ENCODE measurements at regions not wholly inside any gene's neighbourhood (a gene's known extent, or its start where the extent isn't known, plus 50 kb on each side); places are given as distances from the start of the nearest gene placed in this dataset.

DNA sequence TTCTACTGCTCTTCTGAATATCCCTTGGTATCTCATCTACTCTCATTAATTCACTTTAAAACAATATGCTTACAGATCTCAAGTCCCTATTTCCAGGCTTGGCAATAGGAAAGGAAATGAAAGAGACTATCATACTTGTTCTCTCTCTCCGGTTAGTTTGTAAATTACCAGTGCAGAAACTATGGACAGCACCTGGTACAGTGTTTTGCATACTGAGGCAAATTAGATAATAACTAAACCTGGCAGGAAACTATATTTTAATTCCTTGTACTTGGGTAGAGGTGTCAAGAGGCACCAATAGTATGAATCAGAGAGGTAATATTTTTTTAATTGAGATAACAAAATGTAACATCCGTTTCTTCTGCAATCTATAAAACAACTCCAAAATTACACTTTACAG is 97.7 kb upstream of the TMEM196 start (continued):
- TF ChIP-seq, protein P1, sequence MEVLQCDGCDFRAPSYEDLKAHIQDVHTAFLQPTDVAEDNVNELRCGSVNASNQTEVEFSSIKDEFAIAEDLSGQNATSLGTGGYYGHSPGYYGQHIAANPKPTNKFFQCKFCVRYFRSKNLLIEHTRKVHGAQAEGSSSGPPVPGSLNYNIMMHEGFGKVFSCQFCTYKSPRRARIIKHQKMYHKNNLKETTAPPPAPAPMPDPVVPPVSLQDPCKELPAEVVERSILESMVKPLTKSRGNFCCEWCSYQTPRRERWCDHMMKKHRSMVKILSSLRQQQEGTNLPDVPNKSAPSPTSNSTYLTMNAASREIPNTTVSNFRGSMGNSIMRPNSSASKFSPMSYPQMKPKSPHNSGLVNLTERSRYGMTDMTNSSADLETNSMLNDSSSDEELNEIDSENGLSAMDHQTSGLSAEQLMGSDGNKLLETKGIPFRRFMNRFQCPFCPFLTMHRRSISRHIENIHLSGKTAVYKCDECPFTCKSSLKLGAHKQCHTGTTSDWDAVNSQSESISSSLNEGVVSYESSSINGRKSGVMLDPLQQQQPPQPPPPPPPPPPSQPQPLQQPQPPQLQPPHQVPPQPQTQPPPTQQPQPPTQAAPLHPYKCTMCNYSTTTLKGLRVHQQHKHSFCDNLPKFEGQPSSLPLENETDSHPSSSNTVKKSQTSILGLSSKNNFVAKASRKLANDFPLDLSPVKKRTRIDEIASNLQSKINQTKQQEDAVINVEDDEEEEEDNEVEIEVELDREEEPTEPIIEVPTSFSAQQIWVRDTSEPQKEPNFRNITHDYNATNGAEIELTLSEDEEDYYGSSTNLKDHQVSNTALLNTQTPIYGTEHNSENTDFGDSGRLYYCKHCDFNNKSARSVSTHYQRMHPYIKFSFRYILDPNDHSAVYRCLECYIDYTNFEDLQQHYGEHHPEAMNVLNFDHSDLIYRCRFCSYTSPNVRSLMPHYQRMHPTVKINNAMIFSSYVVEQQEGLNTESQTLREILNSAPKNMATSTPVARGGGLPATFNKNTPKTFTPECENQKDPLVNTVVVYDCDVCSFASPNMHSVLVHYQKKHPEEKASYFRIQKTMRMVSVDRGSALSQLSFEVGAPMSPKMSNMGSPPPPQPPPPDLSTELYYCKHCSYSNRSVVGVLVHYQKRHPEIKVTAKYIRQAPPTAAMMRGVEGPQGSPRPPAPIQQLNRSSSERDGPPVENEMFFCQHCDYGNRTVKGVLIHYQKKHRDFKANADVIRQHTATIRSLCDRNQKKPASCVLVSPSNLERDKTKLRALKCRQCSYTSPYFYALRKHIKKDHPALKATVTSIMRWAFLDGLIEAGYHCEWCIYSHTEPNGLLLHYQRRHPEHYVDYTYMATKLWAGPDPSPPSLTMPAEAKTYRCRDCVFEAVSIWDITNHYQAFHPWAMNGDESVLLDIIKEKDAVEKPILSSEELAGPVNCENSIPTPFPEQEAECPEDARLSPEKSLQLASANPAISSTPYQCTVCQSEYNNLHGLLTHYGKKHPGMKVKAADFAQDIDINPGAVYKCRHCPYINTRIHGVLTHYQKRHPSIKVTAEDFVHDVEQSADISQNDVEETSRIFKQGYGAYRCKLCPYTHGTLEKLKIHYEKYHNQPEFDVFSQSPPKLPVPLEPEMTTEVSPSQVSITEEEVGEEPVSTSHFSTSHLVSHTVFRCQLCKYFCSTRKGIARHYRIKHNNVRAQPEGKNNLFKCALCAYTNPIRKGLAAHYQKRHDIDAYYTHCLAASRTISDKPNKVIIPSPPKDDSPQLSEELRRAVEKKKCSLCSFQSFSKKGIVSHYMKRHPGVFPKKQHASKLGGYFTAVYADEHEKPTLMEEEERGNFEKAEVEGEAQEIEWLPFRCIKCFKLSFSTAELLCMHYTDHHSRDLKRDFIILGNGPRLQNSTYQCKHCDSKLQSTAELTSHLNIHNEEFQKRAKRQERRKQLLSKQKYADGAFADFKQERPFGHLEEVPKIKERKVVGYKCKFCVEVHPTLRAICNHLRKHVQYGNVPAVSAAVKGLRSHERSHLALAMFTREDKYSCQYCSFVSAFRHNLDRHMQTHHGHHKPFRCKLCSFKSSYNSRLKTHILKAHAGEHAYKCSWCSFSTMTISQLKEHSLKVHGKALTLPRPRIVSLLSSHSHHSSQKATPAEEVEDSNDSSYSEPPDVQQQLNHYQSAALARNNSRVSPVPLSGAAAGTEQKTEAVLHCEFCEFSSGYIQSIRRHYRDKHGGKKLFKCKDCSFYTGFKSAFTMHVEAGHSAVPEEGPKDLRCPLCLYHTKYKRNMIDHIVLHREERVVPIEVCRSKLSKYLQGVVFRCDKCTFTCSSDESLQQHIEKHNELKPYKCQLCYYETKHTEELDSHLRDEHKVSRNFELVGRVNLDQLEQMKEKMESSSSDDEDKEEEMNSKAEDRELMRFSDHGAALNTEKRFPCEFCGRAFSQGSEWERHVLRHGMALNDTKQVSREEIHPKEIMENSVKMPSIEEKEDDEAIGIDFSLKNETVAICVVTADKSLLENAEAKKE (CRISPR knock-in tag; IDR thresholded peaks at IDR 0.05): no peak

DNA sequence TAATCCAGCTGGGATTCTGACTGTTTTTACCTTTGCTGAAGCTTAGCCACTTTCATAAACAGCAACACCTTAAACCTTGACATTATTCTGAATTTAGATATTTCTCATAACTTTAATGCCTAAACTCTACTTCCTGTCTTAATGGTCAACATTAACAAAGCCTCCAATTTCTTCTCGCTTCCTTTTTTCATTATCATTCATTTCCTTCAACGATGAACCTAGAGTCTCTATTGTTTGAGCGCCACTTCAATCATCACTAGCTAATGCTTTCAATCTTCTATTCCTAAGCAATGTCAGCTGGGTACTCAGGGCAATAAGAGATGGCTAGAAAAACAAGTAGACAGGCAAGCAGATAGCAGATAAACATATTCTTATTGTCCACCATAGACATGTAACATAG is 96.6 kb upstream of the TMEM196 start:
- Mint-ChIP-seq H3K27ac (no peak overlapping the region), H3K27me3 (ENCODE audit: insufficient read depth, low read depth, poor library complexity) (no peaks in the 10 kb centered on the region), H3K4me3 (no peak overlapping the region), H3K9me3 (peaks cover 10% of the 10 kb centered on the region), H3K36me3 (ENCODE audit: low read depth) (no peaks in the 10 kb centered on the region; the same call in 2 of the 3 replicates), H3K4me1 (no peaks in the 10 kb centered on the region)
- Histone ChIP-seq H2AFZ (no peak overlapping the region), H4K20me1 (replicated peaks; ENCODE audit: insufficient read depth) (no peaks in the 10 kb centered on the region), H3K4me1 (ENCODE audit: insufficient read depth) (no peaks in the 10 kb centered on the region), H3K79me2 (replicated peaks; ENCODE audit: insufficient read depth) (no peaks in the 10 kb centered on the region), H3F3A (replicated peaks; ENCODE audit: low read depth) (no peaks in the 10 kb centered on the region), H3K27ac (ENCODE audit: low read depth) (no peak overlapping the region), H3K4me2 (no peak overlapping the region), H3K9me2 (ENCODE audit: insufficient read depth) (no peaks in the 10 kb centered on the region; the same call in 1 of the 2 replicates), H3K36me3 (ENCODE audit: insufficient read depth) (no peaks in the 10 kb centered on the region), H3K4me3 (no peak overlapping the region), H3K27me3 (ENCODE audit: insufficient read depth) (no peaks in the 10 kb centered on the region)
- TF ChIP-seq NANOG (IDR thresholded peaks at IDR 0.05; ENCODE audit: borderline replicate concordance): no peak
- no peak for TF ChIP-seq EZH2phosphoT487 (IDR thresholded peaks at IDR 0.05; ENCODE audit: unreplicated experiment)
- no peak for TF ChIP-seq JUNB (IDR thresholded peaks at IDR 0.05; ENCODE audit: unreplicated experiment)
- DNase-seq (ENCODE audit: low spot score) (no peak), ATAC-seq (no peak)

DNA sequence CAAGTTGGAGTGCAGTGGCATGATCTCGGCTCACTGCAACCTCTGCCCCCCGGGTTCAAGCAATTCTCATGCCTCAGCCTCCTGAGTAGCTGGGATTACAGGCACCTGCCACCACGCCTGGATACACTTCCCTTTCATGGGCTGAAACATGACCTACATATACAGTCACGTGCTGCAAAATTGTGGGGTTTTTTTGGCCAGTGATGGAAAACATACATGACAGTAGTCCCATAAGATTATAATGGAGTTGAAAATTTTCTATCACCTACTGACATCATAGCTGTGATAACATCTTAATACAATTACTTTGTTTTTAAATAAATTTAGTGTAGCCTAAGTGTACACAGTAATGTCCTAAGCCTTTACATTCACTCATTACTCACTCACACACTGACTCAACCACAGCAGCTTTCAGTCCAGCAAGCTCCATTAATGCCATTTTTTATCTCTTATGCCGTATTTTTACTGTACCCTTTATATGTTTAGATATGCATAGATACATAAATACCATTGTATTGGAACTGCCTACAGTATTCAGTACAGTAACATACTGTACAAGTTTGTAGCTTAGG is 79.9 kb upstream of the TMEM196 start:
- no peaks in the 10 kb centered on the region for H3F3A ChIP-seq (replicated peaks; ENCODE audit: low read depth)
- ATAC-seq: no peak
- TF ChIP-seq, protein P2, sequence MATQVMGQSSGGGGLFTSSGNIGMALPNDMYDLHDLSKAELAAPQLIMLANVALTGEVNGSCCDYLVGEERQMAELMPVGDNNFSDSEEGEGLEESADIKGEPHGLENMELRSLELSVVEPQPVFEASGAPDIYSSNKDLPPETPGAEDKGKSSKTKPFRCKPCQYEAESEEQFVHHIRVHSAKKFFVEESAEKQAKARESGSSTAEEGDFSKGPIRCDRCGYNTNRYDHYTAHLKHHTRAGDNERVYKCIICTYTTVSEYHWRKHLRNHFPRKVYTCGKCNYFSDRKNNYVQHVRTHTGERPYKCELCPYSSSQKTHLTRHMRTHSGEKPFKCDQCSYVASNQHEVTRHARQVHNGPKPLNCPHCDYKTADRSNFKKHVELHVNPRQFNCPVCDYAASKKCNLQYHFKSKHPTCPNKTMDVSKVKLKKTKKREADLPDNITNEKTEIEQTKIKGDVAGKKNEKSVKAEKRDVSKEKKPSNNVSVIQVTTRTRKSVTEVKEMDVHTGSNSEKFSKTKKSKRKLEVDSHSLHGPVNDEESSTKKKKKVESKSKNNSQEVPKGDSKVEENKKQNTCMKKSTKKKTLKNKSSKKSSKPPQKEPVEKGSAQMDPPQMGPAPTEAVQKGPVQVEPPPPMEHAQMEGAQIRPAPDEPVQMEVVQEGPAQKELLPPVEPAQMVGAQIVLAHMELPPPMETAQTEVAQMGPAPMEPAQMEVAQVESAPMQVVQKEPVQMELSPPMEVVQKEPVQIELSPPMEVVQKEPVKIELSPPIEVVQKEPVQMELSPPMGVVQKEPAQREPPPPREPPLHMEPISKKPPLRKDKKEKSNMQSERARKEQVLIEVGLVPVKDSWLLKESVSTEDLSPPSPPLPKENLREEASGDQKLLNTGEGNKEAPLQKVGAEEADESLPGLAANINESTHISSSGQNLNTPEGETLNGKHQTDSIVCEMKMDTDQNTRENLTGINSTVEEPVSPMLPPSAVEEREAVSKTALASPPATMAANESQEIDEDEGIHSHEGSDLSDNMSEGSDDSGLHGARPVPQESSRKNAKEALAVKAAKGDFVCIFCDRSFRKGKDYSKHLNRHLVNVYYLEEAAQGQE (IDR thresholded peaks at IDR 0.05; ENCODE audit: unreplicated experiment): no peak

More for the DNA sequence above, 79.9 kb upstream of the TMEM196 start:
- Histone ChIP-seq H3K36me3 (ENCODE audit: insufficient read depth) (no peaks in the 10 kb centered on the region), H4K20me1 (replicated peaks; ENCODE audit: insufficient read depth) (no peaks in the 10 kb centered on the region), H3K4me1 (ENCODE audit: insufficient read depth) (no peaks in the 10 kb centered on the region), H3K4me3 (no peak overlapping the region), H2AFZ (no peak overlapping the region), H3K9me2 (ENCODE audit: insufficient read depth) (no peaks in the 10 kb centered on the region), H3K27me3 (ENCODE audit: insufficient read depth) (no peaks in the 10 kb centered on the region), H3K4me2 (no peak overlapping the region), H3K27ac (ENCODE audit: low read depth) (no peak overlapping the region), H3K79me2 (replicated peaks; ENCODE audit: insufficient read depth) (no peaks in the 10 kb centered on the region)
- peaks cover under 1% of the 10 kb centered on the region; the same call in 2 of the 3 replicates for H3K4me1 Mint-ChIP-seq
- H3K4me3 Mint-ChIP-seq: no peak overlapping the region
- DNase-seq (ENCODE audit: low spot score): no peak
- peaks cover 3% of the 10 kb centered on the region for H3K27me3 Mint-ChIP-seq (ENCODE audit: insufficient read depth, low read depth, poor library complexity)
- no peak overlapping the region for H3K27ac Mint-ChIP-seq
- no peaks in the 10 kb centered on the region for H3K36me3 Mint-ChIP-seq (ENCODE audit: low read depth)
- H3K9me3 Mint-ChIP-seq: no peaks in the 10 kb centered on the region

Data from GM23338 (cell line).